ENCODE measurements at regions not wholly inside any gene's neighbourhood (a gene's known extent, or its start where the extent isn't known, plus 50 kb on each side); places are given as distances from the start of the nearest gene placed in this dataset.

DNA sequence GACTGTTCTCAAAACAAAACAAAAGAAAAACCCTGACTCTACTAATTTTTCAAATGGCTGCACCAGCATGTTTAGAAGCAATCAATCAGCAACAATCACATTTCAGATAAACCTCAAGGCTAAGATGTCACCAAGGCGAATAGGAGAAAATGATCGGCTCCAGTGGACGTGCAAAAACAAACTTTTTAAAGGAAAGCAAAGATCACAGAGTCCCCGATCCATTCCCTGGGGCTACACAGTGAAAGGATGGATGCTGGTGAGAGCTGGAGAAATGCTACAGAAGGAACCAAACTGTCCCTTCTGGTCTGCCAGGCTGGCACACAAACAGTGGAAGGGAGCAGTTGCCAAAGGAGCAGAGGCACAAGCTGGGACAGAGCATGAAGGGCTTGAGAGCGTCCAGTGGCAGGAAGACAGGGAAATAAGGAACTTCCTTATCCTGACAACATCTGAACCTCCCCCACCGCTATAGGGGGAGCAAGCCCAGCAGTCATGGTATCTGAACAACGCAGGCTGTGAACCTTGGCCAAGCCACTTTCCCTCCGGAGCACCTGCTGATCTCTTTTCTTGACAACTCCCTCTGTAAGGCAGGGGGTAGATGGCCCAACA lies 73.7 kb upstream of the HIVEP1 start (continued):
- TF ChIP-seq HBP1 (CRISPR knock-in tag; IDR thresholded peaks at IDR 0.05) (peak; percentile 82; the same call in 1 of the 2 replicates), TBL1XR1 (IDR thresholded peaks at IDR 0.05; ENCODE audit: low read length in 2 of 2) (peak; percentile 88 to 97), MTA3 (IDR thresholded peaks at IDR 0.05; ENCODE audit: borderline replicate concordance) (peak; percentile 95), CHD1 (IDR thresholded peaks at IDR 0.05; ENCODE audit: low read length) (no peak), ZNF740 (CRISPR knock-in tag; IDR thresholded peaks at IDR 0.05) (peak; percentile 94), ZNF740 (tag; IDR thresholded peaks at IDR 0.05) (peak in 1 of 2 experiments; percentile 87; a peak in 2 of 4 replicates), ZNF217 (CRISPR knock-in tag; IDR thresholded peaks at IDR 0.05) (no peak), TCF7 (IDR thresholded peaks at IDR 0.05; ENCODE audit: borderline replicate concordance) (0 out of 2 replicates have a peak, but pooled peaks have one; percentile 77), CLOCK (CRISPR knock-in tag; IDR thresholded peaks at IDR 0.05; ENCODE audit: borderline replicate concordance) (0 out of 2 replicates have a peak, but pooled peaks have one; percentile 54), RCOR1 (IDR thresholded peaks at IDR 0.05; ENCODE audit: borderline replicate concordance in 1 of 2, low read depth in 2 of 2, low read length in 2 of 2) (peak; percentile 93 to 100), SRF (CRISPR knock-in tag; IDR thresholded peaks at IDR 0.05) (peak in 1 of 2 experiments; percentile 51; a peak in 1 of 4 replicates), RBBP5 (IDR thresholded peaks at IDR 0.05; ENCODE audit: borderline replicate concordance, insufficient read depth, low read length, poor library complexity, severe bottlenecking) (peak; percentile 92), HNRNPL (IDR thresholded peaks at IDR 0.05; ENCODE audit: low read depth, low read length) (no peak), TCFL5 (CRISPR knock-in tag; conservative IDR thresholded peaks at IDR 0.05) (0 out of 2 replicates have a peak, but pooled peaks have one; percentile 58)
- TF ChIP-seq, protein P1, sequence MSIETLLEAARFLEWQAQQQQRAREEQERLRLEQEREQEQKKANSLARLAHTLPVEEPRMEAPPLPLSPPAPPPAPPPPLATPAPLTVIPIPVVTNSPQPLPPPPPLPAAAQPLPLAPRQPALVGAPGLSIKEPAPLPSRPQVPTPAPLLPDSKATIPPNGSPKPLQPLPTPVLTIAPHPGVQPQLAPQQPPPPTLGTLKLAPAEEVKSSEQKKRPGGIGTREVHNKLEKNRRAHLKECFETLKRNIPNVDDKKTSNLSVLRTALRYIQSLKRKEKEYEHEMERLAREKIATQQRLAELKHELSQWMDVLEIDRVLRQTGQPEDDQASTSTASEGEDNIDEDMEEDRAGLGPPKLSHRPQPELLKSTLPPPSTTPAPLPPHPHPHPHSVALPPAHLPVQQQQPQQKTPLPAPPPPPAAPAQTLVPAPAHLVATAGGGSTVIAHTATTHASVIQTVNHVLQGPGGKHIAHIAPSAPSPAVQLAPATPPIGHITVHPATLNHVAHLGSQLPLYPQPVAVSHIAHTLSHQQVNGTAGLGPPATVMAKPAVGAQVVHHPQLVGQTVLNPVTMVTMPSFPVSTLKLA (conservative IDR thresholded peaks at IDR 0.05), result peak in 1 of 2 experiments; percentile 70; a peak in 2 of 4 replicates
- TF ChIP-seq, protein P2, sequence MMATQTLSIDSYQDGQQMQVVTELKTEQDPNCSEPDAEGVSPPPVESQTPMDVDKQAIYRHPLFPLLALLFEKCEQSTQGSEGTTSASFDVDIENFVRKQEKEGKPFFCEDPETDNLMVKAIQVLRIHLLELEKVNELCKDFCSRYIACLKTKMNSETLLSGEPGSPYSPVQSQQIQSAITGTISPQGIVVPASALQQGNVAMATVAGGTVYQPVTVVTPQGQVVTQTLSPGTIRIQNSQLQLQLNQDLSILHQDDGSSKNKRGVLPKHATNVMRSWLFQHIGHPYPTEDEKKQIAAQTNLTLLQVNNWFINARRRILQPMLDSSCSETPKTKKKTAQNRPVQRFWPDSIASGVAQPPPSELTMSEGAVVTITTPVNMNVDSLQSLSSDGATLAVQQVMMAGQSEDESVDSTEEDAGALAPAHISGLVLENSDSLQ (IDR thresholded peaks at IDR 0.05), result peak; percentile 59
- TF ChIP-seq, protein P3, sequence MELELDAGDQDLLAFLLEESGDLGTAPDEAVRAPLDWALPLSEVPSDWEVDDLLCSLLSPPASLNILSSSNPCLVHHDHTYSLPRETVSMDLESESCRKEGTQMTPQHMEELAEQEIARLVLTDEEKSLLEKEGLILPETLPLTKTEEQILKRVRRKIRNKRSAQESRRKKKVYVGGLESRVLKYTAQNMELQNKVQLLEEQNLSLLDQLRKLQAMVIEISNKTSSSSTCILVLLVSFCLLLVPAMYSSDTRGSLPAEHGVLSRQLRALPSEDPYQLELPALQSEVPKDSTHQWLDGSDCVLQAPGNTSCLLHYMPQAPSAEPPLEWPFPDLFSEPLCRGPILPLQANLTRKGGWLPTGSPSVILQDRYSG (tag; conservative IDR thresholded peaks at IDR 0.05; ENCODE audit: low read depth), result 0 out of 2 replicates have a peak, but pooled peaks have one; percentile 52

Data from K562 (cell line).